ENCODE measurements at regions not wholly inside any gene's neighbourhood (a gene's known extent, or its start where the extent isn't known, plus 50 kb on each side); places are given as distances from the start of the nearest gene placed in this dataset.
"Not testable (repeated sequence)": the region's sequence is repeated elsewhere in the genome, so short reads cannot be mapped to it uniquely, and the experiment has no call there.

DNA sequence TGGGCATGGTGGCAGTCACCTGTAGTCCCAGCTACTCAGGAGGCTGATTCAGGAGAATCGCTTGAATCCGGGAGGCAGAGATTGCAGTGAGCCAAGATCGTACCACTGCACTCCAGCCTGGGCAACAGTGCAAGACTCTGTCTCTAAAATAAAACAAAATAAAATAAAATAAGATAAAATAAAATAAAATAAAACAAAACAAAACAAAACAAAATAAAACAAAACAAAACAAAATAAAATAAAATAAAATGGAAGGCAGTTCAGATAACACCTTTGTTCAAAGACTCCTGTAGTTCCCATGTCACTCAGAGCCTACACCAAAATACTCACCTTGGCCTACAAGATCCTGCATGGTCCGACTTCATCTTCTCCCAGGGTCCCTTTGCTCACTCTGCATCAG lies 61.3 kb downstream of the SYF2 start:
- not testable (repeated sequence) for DNase-seq

DNA sequence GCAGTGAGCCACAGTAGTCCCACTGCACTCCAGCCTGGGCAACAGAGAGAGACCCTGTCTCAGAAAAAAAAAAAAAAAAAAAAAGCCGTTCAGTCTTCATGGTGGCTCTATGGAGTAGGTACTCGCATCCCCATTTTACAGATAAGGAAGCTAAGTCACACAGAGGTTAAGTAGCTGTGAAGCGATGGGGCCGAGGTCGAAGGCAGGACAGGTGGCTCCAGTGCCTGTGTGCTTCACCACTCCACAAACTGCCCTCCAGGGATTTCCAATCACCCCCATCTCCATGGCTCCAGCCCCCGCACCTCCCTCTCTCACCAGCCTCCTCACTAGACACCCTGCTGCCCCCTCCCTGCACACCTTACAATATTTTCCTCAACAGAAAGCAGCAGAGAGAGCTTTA lies 61.9 kb downstream of the SYF2 start:
- DNase-seq: no peak

DNA sequence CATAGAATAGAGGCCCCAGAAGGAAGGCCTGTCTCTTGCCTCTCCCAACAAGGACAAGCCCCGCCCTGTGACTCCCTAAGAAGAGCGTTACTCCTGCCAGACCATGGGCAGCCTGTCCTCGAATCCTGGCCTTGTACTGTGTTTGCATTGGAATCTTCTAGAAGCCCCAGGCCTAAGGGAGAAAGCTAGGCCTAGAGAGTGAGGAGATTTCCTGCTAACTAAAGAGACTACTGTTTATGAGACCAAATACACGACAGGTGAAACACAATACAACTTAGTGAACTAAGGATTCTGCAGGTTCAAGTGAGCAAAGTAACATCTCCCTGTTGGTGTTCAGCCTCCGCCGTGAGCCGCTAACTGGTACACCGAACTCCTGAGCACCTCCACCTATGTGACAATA lies 62.7 kb downstream of the SYF2 start:
- DNase-seq: no peak

DNA sequence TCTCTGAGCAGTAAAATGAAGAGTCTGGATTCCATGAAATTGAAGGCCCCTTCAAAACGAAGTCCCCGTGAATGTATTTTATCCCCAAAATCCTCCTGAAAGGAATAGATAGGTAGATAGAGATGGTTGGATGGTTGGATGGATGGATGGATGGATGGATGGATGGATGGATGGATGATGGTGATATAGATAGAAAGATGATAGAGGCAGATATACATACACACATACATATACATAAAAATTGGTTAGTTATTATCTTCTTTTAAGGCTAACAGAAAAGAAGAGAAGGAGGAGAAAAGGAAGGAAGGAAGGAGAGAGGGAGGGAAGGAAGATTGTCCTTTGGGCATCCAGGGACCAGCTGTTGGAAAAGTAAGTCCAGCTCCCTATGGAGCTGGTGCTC lies 63.1 kb downstream of the SYF2 start:
- DNase-seq: no peak

DNA sequence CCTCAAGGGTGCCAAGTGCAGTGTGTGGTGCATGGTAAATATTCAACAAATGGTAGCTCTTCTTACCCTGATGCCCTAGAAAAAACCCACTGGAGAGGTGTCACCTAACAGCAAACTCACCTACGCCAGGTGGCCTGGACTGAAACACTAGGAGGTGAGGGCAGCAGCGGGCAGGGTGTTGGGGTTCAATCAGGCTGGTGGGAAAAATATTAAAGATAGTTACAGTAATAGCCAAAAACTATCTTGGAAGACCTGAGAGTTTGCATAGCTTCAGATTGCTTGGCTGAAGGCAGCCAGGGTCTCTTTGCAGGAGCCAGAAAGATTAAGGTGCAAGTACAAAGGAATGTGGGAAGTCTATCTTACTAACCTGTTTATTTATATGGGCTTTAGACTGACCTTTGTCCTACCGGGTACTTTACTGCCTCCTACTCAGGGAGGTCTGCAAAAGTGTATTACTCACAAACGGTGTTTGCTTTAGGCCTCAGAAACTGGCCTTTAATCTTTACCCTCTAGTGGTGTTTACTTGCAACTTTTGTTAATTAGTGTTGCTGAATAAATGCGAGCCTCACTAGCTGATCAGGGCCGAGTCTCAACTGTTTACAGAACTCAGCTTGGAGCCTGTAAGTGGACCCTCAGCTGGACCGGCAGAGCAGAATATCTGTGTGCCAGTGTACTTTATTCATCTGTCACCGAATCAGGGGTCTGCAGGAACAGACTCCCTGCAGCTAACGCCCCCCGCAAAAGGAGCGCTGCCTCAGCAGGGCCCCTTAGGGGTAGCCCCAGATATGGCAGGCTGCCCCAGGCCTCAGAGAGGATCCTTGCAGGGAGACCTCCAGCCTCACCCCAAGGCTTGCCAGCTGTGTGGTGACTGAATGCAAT lies 63.9 kb downstream of the SYF2 start:
- DNase-seq: no peak

DNA sequence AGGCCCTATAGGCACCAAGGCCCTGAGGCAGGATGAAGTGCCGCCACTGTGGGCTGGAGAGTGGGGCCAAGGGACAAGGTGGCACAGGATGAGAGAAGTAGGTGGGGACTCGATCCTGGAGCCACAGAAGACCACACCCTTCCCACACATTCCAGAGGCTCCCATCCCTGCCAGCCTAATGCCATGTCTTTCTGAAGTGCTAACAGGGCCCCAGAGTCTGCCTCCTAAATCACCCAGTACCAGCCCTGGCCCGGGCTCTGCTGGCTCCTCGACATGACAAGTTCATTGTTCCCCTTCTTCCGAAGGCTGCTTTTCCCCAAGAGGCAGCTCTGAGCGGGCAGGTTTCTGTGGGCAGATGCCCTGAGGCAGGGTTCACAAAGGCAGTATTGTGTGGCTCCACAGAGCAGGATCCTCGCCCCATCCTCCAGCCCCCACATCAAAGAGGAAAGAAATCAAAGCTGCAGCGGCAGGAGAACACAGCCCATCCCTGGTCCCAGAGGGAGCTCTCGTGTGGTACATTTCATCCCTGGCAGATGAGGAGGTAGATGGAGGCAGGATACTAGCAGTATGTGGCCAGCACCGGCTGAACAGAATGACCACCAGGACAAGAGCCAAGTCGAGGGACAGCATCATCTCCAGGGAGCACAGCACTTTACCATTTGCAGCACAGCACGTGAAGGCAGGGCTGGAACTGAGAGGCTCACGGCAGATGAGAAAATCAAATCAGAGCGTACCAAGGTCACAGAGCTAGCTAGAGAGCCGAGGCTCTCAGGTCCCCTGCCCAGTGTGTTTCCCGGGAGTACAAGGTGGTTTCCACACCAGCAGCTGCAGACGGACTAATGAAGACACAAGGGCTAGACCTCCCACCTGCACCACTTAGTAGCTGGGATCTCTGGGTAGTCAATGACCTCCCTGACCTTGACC lies 64.8 kb downstream of the SYF2 start:
- DNase-seq: no peak

DNA sequence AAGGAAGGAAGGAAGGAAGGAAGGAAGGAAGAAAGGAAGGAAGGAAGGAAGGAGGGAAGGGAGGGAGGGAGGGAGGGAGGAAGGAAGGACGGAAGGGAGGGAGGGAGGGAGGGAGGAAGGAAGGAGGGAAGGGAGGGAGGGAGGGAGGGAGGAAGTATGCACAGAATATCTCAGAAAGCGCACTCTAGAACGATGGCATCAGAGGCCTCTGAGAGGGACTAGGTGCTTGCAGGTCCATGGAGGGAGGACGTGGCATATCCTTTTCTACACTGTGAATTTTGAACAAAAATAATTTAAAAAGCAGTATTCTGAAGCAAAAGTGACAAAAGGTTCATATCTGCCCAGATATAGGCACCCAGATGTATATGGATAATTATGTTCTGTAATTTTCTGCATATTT lies 65.5 kb downstream of the SYF2 start:
- DNase-seq: no peak

DNA sequence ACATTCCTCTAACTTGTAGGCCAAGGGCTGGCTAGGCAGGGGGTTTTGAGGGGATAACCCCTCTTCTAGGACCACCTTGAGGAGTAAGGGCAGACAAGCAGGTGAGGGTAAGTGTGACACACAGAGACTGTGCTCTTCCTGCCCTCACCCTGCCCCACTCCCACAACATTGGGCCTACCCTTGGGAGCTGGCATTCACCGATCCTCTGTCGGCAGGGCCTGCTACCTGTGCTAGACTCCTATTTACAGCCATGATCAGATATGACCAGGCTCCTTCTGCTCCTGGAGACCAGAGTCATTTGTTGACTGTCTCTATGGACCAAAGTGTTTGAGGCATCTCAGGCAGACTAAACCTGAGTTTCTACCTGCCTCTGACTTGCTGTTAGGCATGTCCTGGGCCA lies 68.3 kb downstream of the SYF2 start:
- DNase-seq: no peak

DNA sequence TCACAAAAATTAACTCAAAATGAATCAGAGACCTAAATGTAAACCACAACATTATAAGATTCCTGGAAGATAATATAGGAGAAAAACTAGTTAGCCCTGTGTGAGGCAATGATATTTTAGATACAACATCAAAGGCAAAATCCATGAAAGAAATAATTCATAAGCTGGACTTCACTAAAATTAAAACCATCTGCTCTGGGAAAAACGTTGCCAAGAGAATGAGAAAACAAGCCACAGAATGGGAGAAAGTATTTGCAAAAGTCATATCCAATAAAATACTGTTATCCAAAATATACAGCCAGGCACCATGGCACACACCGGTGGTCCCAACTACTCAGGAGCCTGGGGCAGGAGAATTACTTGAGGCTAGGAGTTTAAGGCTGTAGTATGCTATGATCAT lies 70.3 kb downstream of the SYF2 start:
- no peak for DNase-seq

DNA sequence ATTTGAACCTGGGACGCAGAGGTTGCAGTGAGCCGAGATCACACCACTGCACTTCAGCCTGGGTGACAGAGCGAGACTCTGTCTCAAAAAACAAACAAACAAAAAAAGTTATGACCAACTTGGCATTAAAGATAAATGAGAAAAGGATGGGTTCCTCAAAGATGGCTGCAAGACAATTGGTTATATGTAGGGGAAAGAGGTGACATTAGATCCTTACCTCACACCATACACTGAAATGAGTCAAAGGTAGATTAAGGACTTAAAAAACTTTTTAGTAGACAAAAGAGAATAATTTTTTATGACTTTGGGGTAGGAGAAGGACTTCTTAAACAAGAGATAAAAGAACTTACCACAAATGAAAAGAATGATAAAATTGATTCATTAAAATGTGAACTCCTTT lies 74.5 kb downstream of the SYF2 start:
- DNase-seq: no peak

DNA sequence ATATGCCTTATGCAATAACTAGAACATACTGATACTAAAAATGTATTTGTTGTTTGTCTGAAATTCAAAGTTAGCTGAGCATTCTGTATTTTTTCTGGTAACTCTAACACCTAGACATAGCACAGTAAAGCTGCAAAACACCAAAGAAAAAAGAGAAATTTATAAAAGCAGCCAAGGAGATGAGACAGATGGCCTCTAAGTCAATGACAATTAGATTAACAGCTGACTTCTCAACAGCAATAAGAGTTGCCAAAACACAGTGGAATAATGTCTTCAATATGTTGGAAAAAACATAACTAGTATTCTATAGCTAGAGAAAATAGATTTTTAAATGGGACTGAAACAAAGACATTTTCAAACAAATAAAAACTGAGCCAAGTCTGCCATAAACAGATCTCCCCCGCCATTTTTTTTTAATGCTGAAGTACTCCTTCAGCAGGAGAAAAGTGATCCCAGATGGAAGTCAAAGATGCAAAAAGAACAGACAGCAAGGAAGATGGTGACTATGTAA lies 81.3 kb downstream of the SYF2 start:
- DNase-seq: no peak

DNA sequence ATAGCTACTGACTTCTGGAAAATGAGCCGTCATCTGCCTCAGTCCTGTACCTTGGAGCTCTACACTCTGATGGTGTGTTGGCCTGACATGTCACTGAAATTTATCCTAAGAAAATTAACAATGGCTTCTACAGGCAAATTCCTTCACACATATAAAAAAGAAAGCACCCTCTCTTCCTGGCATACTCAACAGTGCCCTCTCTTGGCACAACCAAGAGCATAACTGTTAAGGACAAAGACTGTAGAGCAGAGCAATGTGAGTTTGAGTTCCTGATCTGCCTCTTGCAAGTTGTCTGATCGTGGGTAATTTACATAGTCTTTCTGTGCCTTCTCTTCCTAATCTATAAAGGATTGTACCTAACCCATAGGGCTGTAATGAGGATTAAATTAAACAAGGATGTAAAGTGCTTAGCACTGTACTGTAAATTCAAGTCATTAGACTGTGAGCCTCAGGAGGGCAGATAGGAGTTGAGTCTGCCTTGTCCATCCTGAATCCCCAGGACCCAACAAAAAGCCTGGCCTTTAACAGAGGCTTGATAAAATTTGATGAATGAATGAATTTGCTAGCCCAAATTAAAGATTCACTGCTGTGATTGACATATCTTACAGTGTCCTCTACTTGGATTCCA lies 83.5 kb downstream of the SYF2 start:
- DNase-seq: no peak

DNA sequence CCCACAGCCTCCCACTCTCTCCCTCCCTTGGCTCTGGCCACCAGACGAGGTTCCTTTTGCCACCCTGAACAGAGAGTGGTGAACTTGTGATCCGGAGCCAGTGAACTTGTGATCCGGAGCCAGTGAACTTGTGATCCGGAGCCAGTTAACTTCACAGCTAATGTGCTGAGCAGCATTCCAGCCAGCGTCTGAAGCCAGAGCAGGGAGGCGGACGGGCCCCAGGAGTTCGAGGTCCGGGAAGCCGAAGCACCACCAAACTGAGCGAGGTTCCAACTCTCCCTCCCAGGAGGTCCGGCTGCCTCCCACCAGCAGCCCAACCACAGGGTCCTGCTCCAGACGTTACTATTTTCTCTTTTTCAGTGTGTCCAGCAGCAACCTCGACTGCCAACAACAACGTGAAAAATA lies 85.8 kb downstream of the SYF2 start:
- DNase-seq: no peak

DNA sequence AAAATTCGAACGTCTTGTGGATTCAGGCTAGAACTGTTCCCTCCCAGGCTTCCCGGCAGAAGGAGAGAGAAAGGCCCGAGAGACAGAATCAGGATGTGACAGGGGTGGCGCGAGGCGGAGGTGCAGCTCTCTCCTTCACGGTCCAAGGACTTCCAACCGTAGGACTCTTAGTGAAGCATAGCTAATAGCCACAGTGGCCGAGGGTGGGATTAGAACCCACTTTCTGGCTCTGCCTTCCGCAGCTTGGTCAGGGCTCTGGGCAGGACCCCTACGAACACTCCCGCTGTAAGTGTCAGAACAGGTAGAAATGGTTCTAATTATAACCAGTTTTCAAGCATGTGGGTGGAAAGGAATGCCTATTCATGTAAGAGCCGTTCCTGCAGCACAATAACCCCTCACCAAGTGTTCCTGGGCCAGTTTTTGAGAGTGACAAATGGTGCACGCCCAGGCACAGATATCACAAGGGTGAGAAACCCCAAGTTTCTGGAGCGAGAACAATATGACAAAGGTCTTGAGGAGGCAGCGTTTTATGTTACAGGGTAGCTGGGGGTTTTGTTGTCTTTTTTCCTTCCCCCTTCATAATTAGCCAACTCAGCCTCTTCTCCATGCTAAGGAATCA lies 86.4 kb downstream of the SYF2 start:
- no peak for DNase-seq

DNA sequence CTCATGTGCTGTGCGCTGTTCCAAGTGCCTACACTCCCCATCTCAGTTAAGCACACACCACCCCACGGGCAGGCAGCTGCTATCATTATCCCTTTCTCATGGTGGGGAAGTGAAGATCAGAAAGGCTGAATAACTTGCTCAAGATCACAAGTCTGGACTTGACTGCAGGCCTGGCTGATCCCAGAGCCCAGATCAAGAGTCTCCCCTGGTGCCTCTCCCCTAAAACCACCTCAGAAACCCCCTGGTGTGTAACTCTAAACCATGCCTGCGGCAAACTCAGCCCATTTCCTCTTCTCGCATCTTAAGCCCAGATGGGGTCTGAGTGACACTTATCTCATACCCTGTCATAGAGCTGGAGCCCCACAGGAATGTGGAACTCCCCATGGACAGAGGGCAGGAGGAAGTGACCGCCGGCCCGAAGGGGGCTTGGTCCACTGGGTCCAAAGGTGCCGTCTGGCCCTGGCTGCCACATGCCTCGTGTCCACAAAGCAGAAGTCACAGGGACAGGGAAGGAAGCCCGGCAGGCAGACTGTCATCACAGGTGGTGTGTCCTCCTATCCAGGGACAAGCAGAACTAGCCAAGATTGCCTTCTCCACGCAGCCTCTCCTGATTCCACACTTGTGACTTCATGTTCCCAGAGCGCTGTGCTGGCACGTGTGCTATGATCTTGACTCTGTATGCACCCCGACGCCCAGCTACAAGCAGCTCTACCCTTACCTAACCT lies 92.1 kb downstream of the SYF2 start:
- DNase-seq: no peak

DNA sequence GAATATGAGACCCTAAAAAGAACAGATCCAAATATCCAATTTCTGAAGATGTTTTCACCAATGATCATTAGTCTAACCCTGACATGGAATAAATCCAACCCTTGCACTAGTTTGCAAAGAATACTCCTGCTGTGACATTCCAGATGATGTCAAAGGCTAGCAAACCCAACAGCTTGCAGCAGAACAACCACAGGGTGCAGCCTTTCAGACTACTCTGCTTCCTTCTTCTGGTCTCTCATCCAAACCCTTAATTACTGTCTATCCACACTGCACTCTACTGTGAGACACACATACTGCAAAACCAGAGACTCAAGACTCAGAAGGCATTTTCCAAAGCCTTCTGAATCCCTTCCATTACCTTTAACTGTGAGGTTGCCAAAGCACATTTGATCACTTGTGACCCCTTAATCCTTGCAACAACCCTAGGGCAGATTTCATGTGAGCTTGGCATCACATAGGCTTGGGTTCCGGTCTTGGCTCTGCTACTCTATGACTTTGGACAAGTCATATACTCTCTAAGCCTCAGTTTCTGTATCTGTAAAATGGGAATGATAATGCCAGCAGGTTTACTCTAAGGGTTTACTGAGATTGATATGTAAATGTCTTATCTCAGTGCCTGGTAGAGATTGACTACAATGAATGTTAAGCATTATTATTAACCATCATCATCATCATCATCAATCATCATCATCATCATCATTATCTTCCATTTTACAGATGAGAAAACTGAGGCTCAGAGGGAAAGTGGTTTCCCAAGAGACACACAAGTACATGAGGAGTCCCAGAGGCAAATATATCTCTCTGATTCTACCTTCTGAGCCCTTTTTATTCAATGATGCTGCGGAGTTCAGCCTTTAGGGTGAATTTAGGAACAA lies 94.5 kb downstream of the SYF2 start:
- no peak for DNase-seq

DNA sequence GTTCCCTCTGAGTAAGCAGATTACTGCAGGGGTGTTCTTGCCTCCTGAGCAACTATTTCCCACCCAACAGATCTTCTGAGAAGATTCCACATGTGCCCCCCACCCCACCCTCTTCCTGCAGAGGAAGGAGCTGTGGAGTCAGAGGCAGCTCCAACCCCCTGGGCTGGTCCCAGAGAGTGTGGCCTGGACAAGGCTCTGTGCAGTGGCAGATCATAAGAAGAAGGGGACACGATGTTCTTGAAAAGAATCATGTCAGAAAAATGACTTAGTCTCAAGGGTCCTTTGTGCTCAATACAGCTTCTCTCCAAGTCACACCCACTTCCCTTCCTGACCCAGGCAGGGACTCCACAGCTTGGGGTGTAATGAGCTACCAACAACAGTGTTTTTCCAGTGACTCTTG lies 95.2 kb downstream of the SYF2 start:
- DNase-seq: no peak

DNA sequence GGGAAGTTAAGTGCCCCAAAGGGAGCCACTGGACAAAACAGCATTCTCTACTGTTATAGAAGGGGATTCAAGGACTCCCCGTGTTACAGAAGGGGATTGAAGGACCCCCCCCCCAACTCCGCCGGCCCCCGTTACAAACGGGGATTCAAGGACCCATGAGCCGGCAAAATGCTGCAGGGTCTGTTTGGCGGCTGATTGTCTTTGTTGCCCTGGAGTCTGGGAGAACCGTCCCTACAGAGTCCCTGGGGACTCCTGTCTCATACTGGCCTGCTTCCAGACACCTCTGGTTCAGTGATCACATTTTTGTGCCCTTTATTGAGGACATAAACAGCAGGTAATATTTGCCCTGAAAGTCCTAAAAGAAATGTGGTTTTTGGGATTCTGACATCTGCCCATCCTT lies 96.4 kb downstream of the SYF2 start:
- DNase-seq: no peak

DNA sequence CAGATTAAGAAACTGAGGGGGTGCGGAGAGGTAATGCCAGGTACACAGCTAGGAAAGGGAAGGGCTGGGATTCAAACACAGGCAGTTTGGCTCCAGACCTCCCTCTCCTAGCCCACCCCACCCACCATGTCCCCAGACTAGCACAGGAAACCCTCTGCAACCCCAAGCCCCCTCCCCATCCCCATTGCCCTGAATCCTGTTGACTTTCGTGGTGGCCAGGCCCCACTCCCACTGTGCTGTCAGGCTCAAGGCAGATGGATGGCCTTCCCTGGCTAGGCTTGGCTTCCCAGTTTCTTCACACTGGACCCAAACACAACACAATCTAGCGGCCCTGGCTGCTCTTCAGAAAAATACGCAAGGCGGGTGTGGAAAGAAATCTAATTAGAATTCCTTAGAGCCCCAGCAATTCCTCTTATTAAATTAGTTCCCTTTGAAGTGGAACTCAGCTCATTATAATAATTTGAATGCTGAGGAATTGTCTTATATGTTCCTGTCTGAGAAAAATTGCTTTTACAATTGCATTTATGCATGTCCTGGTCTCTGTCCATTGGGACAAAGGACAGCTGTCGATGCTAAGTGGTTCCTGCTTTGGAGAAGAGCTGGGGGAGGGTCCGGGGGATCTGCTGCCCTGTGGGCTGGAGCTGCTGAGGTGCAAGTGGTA lies 97.4 kb downstream of the SYF2 start:
- DNase-seq: no peak

DNA sequence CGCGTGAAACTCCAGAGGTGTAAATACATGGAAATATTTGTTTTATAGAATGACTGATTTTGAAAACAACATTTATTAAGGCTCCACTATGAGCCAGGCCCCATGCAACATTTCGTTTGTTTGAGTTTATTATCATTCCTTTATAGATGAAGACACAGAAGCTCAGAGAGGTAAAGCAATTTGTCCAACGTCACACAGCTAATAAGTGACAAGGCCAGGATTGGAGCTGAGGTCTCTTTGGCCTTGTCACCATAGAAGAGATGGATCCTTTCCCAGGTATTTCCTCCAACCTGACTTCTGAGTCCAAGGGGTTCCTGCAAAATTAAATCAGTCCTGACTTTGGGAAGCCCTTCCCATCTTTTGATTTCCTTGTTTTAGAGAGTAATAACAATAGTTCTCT lies 98.0 kb downstream of the SYF2 start:
- no peak for DNase-seq

DNA sequence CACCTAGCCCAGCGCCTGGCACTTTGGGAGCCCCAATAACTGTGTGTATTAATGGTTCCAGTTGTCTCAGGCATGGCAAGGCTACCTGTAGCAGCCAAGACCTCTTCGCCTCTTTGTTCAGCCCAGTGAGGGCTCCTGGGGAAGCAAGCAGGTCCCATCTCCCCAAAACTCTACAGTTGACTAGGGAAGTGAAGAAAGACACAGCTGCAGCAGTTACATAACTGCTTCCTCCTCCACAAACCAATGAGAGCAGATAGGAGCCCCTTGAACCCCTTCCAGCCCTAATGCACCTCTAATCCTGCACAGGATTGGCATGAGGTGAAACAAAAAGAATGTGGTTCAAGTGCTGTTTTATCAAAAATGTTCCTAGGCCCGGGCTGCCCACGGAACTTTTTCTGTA lies 100.5 kb downstream of the SYF2 start:
- no peak for DNase-seq

Measured in NCI-H2081 treated with DMSO at 0.1 percent for 48 hours (cell line).